ENCODE measurements at regions not wholly inside any gene's neighbourhood (a gene's known extent, or its start where the extent isn't known, plus 50 kb on each side); places are given as distances from the start of the nearest gene placed in this dataset.

DNA sequence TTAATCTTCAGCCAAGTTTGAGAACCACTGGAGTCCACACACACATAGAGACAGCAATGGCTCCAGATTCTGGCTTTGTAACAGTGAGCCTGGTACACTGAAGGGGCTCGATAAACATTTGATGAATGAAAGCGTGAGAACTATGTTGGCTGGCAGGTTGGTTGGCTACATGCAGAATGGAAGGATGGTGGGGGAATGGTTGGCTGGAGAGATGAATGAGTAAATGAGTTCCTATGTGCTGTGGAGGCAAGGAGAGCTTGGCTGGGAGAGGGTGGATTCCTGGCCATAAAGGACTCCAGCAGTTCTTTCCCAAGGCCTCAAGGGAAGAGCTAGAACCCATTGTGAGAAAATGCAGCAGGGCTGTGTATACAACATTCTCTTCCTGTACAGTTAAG, 168.0 kb upstream of the NECTIN1 start:
- in situ Hi-C loops (cut with MboI): no loop called here
- DNase-seq (ENCODE audit: extremely low read depth in 1 of 4, low spot score in 3 of 4) (no peak), FAIRE-seq (no peak), ATAC-seq (no peak)
- H3K9me3 ChIP-seq (replicated peaks; ENCODE audit: control insufficient read depth, insufficient read depth, low read depth, low read length): no peaks in the 10 kb centered on the region
- H3K27me3 ChIP-seq (ENCODE audit: control insufficient read depth in 2 of 2, insufficient read depth in 2 of 2, low read length in 2 of 2): peaks cover 2 to 30% of the 10 kb centered on the region in 2 experiments; a peak in 3 of 5 replicates
- H3K9me1 ChIP-seq (ENCODE audit: control insufficient read depth, insufficient read depth, low read length): no peaks in the 10 kb centered on the region
- ChIA-PET CTCF (ENCODE audit: low intra/inter-chr PET ratio) (no interaction called here), POLR2A (interaction anchor here (1.1 to 1.5 kb wide), 3 partner anchors 14 to 79 kb away, joined by 3 to 4 read pairs (median 3); no protein-coding TSS in a partner anchor)
- TF ChIP-seq COPS2 (conservative IDR thresholded peaks at IDR 0.05): no peak
- TF ChIP-seq TSC22D4 (tag; IDR thresholded peaks at IDR 0.05): no peak
- no peak for TF ChIP-seq MTF1 (CRISPR knock-in tag; IDR thresholded peaks at IDR 0.05; ENCODE audit: borderline replicate concordance)
- TF ChIP-seq EZH2 (IDR thresholded peaks at IDR 0.05; ENCODE audit: borderline replicate concordance, low read depth, low read length): no peak
- TF ChIP-seq, protein P1, sequence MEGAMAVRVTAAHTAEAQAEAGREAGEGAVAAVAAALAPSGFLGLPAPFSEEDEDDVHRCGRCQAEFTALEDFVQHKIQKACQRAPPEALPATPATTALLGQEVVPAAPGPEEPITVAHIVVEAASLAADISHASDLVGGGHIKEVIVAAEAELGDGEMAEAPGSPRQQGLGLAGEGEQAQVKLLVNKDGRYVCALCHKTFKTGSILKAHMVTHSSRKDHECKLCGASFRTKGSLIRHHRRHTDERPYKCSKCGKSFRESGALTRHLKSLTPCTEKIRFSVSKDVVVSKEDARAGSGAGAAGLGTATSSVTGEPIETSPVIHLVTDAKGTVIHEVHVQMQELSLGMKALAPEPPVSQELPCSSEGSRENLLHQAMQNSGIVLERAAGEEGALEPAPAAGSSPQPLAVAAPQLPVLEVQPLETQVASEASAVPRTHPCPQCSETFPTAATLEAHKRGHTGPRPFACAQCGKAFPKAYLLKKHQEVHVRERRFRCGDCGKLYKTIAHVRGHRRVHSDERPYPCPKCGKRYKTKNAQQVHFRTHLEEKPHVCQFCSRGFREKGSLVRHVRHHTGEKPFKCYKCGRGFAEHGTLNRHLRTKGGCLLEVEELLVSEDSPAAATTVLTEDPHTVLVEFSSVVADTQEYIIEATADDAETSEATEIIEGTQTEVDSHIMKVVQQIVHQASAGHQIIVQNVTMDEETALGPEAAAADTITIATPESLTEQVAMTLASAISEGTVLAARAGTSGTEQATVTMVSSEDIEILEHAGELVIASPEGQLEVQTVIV (CRISPR knock-in tag; IDR thresholded peaks at IDR 0.05; ENCODE audit: borderline replicate concordance): no peak
- TF ChIP-seq HDAC1 (IDR thresholded peaks at IDR 0.05): no peak
- no peak for TF ChIP-seq MEF2A (IDR thresholded peaks at IDR 0.05; ENCODE audit: control insufficient read depth, low read depth, low read length)
- no peak for TF ChIP-seq ETV5 (CRISPR knock-in tag; IDR thresholded peaks at IDR 0.05; ENCODE audit: low read depth)
- TF ChIP-seq, protein P2, sequence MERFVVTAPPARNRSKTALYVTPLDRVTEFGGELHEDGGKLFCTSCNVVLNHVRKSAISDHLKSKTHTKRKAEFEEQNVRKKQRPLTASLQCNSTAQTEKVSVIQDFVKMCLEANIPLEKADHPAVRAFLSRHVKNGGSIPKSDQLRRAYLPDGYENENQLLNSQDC (CRISPR knock-in tag; IDR thresholded peaks at IDR 0.05): no peak
- TF ChIP-seq SIRT6 (IDR thresholded peaks at IDR 0.05; ENCODE audit: low read depth, low read length): no peak
- TF ChIP-seq SP2 (IDR thresholded peaks at IDR 0.05; ENCODE audit: extremely low read depth, low read depth, low read length, poor library complexity, severe bottlenecking): no peak
- TF ChIP-seq VEZF1 (CRISPR knock-in tag; IDR thresholded peaks at IDR 0.05): no peak
- no peak for TF ChIP-seq SRSF7 (optimal IDR thresholded peaks at IDR 0.05; ENCODE audit: low read depth, low read length)
- intact Hi-C loops (cut with micrococcal nuclease): no loop called here
- no TSS peak for BruUV-seq (replicated peaks)
- no peaks in the 10 kb centered on the region for H3K79me2 ChIP-seq (ENCODE audit: control insufficient read depth, insufficient read depth, low read length)
- no peak overlapping the region for H3K4me3 ChIP-seq
- H3K9ac ChIP-seq (ENCODE audit: insufficient read depth in 1 of 2, low read depth in 2 of 2, low read length in 2 of 2): no peak overlapping the region
- 0 out of 2 replicates have a peak, but pooled peaks cover 2% of the 10 kb centered on the region for H4K20me1 ChIP-seq (replicated peaks; ENCODE audit: control insufficient read depth, insufficient read depth, low read length)
- no peaks in the 10 kb centered on the region for H3K4me1 ChIP-seq (replicated peaks in 1 of 2; ENCODE audit: control insufficient read depth in 2 of 2, insufficient read depth in 2 of 2, low read length in 2 of 2)
- 6% methylated on average over 2 of the region's 2 CpGs for WGBS (ENCODE audit: insufficient coverage, low coverage, missing lambda C conversion rate)
- no peak overlapping the region for H3K27ac ChIP-seq (ENCODE audit: extremely low read depth, low read depth, low read length)
- no peak overlapping the region for H2AFZ ChIP-seq (ENCODE audit: low read depth, low read length)
- H3K4me2 ChIP-seq (ENCODE audit: insufficient read depth, low read length): no peak overlapping the region
- H3K36me3 ChIP-seq (ENCODE audit: control insufficient read depth, insufficient read depth, low read length): no peaks in the 10 kb centered on the region

Data from K562 (cell line).